Activated naive CD4-positive, alpha-beta T cell treated with anti-CD3 and anti-CD28 coated beads, Interleukin-2, amount 10 ng/mL, durations not matched to agents 7 days and 5 days (primary cell): ENCODE measurements at regions not wholly inside any gene's neighbourhood (a gene's known extent, or its start where the extent isn't known, plus 50 kb on each side); places are given as distances from the start of the nearest gene placed in this dataset.
"Not testable (repeated sequence)": the region's sequence is repeated elsewhere in the genome, so short reads cannot be mapped to it uniquely, and the experiment has no call there.

Experiments
- CTCF ChIA-PET: fragments of 350-600 bp; sonication (Branson Sonifier 250); formaldehyde crosslinking; loops from one replicate; lab custom pipeline; 2021; ENCODE audit warnings: antibody characterized with exemption; lab: Charles Lee
- DNase-seq: peaks from one replicate; pipeline ENCODE4 v3.0.0-alpha.2; 2020
- H3K27ac Mint-ChIP-seq: one replicate; pipeline ENCODE4 v1.8.0; 2021; ENCODE audit warnings: mild to moderate bottlenecking, moderate library complexity, mixed read lengths
- H3K27me3 Mint-ChIP-seq: one replicate; pipeline ENCODE4 v1.8.0; 2021; ENCODE audit warnings: mild to moderate bottlenecking, mixed read lengths
- H3K36me3 Mint-ChIP-seq: one replicate; pipeline ENCODE4 v1.8.0; 2021; ENCODE audit warnings: mixed read lengths
- H3K4me1 Mint-ChIP-seq: one replicate; pipeline ENCODE4 v1.8.0; 2021; ENCODE audit warnings: mixed read lengths
- H3K4me3 Mint-ChIP-seq: one replicate; pipeline ENCODE4 v1.8.0; 2021; ENCODE audit warnings: mild to moderate bottlenecking, moderate library complexity, mixed read lengths
- H3K9me3 Mint-ChIP-seq: one replicate; pipeline ENCODE4 v1.8.0; 2021; ENCODE audit warnings: mixed read lengths

DNA sequence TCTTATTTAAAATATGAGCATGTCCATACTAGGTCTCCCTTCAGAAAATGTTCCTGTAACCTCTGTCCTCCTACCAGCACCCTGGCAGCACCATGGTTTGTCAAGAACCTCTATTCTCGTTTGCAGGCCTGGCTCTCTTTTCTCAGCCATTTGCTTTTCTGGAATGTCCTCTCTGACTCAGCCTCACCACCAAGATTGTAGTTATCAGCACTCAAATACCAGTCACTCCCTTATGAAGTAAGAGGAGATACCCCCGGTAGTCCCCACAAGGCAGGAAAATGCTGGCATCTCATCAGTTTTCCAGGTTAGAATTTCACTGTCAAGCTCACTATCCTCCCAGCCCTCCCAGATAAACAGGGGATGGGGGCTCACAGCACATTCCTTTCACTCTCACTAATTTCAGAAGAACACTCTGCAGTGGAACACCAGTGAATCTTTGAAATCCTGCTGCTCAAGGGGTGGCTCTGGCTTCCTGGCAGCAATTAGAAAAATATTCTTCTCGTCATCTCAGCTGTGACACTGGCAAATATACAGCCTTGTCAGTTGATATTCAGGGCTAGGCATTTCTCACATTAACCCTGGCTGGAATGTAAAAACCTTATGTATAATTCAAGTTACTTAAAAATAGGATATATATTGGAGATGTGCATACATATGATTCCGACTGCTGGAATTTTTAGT is 129.2 kb downstream of the TBX18 start:
- Mint-ChIP-seq H3K4me1 (no peaks in the 10 kb centered on the region), H3K9me3 (peaks cover 5% of the 10 kb centered on the region), H3K4me3 (no peak overlapping the region), H3K27me3 (no peaks in the 10 kb centered on the region), H3K27ac (no peak overlapping the region), H3K36me3 (no peaks in the 10 kb centered on the region)
- CTCF ChIA-PET = no interaction called here
- no peak for DNase-seq

DNA sequence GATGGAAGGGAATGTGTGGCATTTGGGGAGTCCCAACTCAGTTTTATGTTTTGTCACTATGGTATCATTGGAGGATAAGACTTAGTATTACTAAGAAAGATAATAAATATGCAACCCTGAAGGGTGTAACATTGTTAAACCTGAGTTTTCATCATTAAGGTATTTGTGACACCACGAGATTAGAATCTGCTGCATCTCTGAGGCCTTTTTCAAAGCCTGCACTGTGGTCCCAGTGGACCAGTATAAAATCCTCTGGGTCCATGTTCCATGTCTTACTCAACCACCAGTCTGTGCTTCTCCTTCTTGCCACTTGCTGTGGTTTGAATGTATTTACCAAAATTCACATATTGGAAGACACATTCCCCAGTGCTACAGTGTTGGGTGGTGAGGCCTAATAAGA is 130.6 kb downstream of the TBX18 start:
- no peaks in the 10 kb centered on the region for H3K36me3 Mint-ChIP-seq
- H3K27ac Mint-ChIP-seq = no peak overlapping the region
- H3K9me3 Mint-ChIP-seq = peaks cover 5% of the 10 kb centered on the region
- no peaks in the 10 kb centered on the region for H3K4me1 Mint-ChIP-seq
- H3K27me3 Mint-ChIP-seq = no peaks in the 10 kb centered on the region
- CTCF ChIA-PET = no interaction called here
- DNase-seq = no peak
- H3K4me3 Mint-ChIP-seq = no peak overlapping the region

DNA sequence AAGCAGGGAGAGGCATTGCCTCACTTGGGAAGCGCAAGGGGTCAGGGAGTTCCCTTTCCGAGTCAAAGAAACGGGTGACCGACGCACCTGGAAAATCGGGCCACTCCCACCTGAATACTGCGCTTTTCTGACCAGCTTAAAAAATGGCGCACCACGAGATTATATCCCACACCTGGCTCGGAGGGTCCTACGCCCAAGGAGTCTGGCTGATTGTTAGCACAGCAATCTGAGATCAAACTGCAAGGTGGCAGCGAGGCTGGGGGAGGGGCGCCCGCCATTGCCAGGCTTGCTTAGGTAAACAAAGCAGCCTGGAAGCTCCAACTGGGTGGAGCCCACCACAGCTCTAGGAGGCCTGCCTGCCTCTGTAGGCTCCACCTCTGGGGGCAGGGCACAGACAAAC is 137.9 kb downstream of the TBX18 start:
- DNase-seq, H3K9me3 Mint-ChIP-seq, H3K4me3 Mint-ChIP-seq, CTCF ChIA-PET, H3K27me3 Mint-ChIP-seq, H3K4me1 Mint-ChIP-seq, H3K36me3 Mint-ChIP-seq, H3K27ac Mint-ChIP-seq: not testable (repeated sequence)

DNA sequence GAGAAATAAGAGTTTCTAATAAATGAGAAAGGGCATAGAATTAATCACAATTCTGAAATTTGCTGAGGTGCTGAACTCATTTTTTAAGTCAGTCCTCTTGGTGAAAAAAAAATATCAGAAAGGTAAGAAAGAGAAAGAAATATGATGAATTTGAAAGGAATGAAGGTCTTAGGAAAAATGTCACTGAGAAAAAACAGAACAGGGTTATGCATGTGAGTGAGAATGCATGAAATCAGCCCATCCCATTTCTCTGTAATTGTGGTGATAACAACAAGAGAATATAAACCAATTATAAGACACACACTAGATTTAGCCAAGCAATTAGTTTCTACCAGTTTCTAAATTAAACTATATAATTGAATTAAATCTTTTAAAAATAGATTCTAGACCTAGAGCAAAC is 138.9 kb downstream of the TBX18 start:
- Mint-ChIP-seq H3K4me1 (no peaks in the 10 kb centered on the region), H3K4me3 (no peak overlapping the region), H3K36me3 (no peaks in the 10 kb centered on the region), H3K27ac (no peak overlapping the region), H3K9me3 (peaks cover 9% of the 10 kb centered on the region), H3K27me3 (no peaks in the 10 kb centered on the region)
- CTCF ChIA-PET = no interaction called here
- DNase-seq = no peak

DNA sequence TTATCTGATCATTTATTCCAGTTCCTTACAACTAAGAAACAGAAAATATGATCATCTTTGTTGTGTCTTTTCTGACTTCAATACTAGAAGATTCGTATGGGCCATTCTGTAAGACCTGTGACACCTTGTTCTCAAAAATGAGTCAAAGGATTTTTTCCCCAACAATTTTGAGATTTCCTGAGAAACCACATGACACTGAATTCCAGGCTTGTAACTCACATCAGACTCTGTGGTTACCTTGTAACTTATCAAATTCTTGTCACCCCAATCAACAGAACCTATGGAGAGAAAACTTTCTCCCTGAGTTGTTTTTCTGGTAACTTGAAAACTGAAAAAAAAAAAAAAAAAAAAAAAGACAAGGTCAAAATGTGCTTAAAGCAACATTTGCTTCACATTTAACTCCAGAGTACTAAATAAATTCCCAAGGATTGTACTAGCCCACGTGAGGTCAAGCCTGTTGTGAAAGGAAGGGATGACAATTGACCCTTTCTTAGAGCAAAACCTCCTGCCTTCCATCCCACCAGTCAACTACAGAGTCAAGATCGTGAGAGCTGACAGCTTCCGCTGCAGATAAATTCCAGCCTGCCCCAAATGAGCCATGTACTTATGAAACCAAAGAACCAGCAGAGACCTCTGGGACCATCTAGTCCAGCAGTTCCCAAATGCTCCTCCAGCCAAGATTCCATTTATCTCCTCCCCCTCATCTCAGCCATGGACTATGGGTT is 140.3 kb downstream of the TBX18 start:
- H3K27ac Mint-ChIP-seq = no peak overlapping the region
- CTCF ChIA-PET = no interaction called here
- no peak overlapping the region for H3K4me3 Mint-ChIP-seq
- DNase-seq = no peak
- H3K4me1 Mint-ChIP-seq = no peaks in the 10 kb centered on the region
- peaks cover 13% of the 10 kb centered on the region for H3K9me3 Mint-ChIP-seq
- no peaks in the 10 kb centered on the region for H3K27me3 Mint-ChIP-seq
- no peaks in the 10 kb centered on the region for H3K36me3 Mint-ChIP-seq

DNA sequence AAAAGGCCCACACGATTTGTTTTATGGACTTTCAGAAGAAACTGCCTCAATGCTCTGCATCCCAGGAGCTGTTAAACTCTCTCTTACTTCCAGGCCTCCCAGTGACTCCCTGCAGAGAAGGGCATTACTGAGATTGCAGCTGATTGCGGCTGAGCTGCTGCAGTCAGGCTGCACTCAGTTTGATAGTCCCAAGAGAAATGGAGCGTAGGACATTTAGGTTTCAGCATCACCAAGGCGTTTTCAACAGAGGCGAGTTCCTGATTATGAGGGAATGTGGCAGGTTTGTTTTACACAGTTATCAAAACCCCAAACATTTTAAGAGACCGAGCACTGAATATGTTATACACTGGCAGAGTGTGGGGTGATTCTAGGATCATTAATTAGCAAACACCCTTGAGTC is 145.6 kb downstream of the TBX18 start:
- no peak for DNase-seq
- no peaks in the 10 kb centered on the region for H3K27me3 Mint-ChIP-seq
- peaks cover 9% of the 10 kb centered on the region for H3K9me3 Mint-ChIP-seq
- CTCF ChIA-PET = no interaction called here
- no peaks in the 10 kb centered on the region for H3K4me1 Mint-ChIP-seq
- no peak overlapping the region for H3K27ac Mint-ChIP-seq
- H3K36me3 Mint-ChIP-seq = no peaks in the 10 kb centered on the region
- no peak overlapping the region for H3K4me3 Mint-ChIP-seq

DNA sequence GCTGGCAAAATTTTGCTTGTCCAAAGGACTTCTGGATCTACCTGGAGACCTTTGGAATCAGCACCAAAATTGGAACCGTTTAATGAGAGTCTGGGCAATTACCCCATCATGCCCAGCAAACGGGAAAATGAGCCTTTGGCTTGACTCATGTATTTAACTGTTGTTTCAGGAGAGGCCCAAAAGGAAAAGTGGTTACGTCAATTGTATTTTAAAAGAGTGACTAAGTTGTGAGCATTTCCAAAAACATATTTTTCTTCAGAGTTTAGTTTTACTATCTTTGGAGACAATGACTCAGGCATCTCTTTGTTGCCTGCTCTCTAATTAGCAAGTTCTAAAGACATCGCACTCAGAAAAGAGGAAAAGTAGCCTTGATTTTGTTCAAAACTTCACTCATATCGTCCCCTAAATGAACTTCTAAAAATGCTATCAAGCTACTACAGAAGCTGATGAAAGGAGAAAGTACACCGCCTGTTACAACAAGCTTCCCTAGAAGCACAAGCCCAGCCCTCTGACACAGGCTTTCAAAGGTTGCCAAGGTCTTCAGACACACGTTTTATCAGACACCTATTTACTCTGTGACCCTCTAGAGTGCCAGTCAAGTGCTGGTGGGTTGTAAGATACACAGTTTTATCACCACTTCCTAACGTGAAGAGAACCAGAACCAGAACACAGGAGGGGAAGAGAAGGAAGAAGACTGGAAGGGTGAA is 146.2 kb downstream of the TBX18 start:
- DNase-seq = no peak
- no peak overlapping the region for H3K27ac Mint-ChIP-seq
- H3K36me3 Mint-ChIP-seq = no peaks in the 10 kb centered on the region
- no peaks in the 10 kb centered on the region for H3K27me3 Mint-ChIP-seq
- no peak overlapping the region for H3K4me3 Mint-ChIP-seq
- H3K4me1 Mint-ChIP-seq = no peaks in the 10 kb centered on the region
- CTCF ChIA-PET = no interaction called here
- peaks cover 9% of the 10 kb centered on the region for H3K9me3 Mint-ChIP-seq

DNA sequence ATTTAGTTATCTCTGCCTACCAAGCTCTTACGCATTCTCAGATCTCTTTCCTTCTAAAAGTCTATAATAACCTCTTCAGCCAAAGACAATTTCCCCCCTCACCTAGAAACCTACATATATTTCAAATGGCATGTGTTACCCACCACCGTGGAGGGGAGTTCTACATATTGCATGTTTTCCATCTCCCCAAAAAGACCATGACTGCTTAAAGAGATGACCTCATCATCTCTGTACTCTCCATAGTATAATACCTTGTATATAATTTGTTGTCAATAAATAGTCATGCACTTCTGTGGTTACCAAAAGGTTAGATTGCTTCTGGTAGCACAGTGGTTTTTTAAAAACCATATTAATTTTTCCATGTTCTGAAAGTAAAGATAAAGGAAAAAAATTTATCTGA is 148.4 kb downstream of the TBX18 start:
- H3K36me3 Mint-ChIP-seq = no peaks in the 10 kb centered on the region
- H3K4me3 Mint-ChIP-seq = no peak overlapping the region
- H3K4me1 Mint-ChIP-seq = no peaks in the 10 kb centered on the region
- no peak for DNase-seq
- CTCF ChIA-PET = no interaction called here
- peaks cover 6% of the 10 kb centered on the region for H3K9me3 Mint-ChIP-seq
- no peak overlapping the region for H3K27ac Mint-ChIP-seq
- no peaks in the 10 kb centered on the region for H3K27me3 Mint-ChIP-seq

DNA sequence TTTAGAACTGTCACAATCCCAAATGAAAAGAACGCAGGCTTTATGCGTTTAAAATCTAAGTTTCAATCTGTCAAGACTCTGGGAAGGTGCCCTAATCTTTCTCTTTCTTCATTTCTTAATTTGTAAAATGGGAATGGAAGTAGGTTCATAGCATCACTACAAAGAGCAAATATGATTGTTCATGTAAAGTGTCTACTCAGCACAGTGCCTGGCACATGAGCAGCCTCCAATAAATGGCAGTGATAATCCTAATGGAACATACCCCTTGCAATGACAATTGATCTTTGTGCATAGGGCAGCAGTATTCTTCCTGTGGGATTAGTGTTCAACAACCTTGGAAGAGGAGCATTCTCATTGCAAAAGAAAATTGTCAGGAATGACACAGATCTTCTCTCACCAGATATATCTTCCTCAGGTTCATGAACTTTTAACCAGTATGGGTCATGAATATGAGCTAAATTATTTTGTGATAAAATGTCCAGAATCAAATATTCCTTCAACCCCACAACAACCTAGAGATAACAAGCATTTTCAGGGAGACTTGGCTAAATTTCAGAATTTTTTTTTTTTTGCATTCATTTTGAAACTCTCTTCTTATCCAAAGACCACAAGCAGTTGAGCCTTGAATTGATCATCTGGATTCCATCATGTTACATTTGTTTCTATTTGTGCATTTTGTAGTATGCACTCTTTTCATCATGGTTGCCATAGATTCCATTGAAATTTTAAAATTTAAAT is 149.1 kb downstream of the TBX18 start:
- Mint-ChIP-seq H3K27me3 (no peaks in the 10 kb centered on the region), H3K4me3 (no peak overlapping the region)
- CTCF ChIA-PET = no interaction called here

DNA sequence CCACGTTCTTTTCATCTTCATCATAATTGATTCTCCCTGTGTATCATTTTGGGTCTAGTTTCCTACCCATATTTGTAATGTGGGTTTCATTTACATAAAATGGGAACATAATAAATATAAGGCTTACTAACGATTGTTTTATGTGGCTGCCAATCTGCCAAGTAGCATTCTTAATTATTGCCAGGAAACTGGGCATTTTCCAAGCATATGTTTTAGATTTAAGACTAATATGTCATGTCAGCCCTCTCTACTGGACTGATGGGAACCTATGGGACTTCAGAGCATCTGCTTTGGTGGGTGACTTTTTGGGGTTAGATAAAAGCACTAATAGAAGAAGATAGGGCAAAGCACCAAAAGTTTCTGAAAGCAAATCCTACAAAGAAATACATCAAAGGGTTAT is 157.5 kb downstream of the TBX18 start:
- Mint-ChIP-seq H3K36me3 (no peaks in the 10 kb centered on the region), H3K4me1 (no peaks in the 10 kb centered on the region), H3K4me3 (no peak overlapping the region), H3K27ac (no peak overlapping the region), H3K9me3 (no peaks in the 10 kb centered on the region), H3K27me3 (no peaks in the 10 kb centered on the region)
- no peak for DNase-seq
- CTCF ChIA-PET = no interaction called here

More for the DNA sequence above, 149.1 kb downstream of the TBX18 start:
- H3K9me3 Mint-ChIP-seq = peaks cover 5% of the 10 kb centered on the region
- no peak overlapping the region for H3K27ac Mint-ChIP-seq
- no peaks in the 10 kb centered on the region for H3K4me1 Mint-ChIP-seq
- H3K36me3 Mint-ChIP-seq = no peaks in the 10 kb centered on the region
- DNase-seq = no peak

DNA sequence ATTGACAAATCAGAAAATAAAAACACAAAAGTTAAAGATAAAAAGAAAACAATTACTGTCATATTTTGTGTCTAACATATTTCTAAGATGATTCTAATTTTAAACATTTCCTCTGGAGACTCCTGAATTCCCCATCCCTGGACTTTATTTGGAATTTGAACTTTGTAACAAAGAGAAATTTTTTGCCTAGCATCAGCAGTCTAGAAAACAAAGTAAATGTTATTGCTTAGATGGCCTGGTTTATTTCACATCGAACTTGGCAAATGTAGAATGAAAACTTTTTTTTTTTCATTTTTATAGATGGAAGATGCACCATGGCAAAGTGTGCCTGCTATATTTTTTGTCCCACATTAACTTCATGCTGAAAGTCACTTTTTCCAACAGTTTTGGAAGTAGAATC is 159.1 kb downstream of the TBX18 start:
- DNase-seq = no peak
- Mint-ChIP-seq H3K4me3 (no peak overlapping the region), H3K9me3 (no peaks in the 10 kb centered on the region), H3K36me3 (no peaks in the 10 kb centered on the region), H3K27ac (no peak overlapping the region), H3K27me3 (no peaks in the 10 kb centered on the region), H3K4me1 (no peaks in the 10 kb centered on the region)
- CTCF ChIA-PET = no interaction called here

DNA sequence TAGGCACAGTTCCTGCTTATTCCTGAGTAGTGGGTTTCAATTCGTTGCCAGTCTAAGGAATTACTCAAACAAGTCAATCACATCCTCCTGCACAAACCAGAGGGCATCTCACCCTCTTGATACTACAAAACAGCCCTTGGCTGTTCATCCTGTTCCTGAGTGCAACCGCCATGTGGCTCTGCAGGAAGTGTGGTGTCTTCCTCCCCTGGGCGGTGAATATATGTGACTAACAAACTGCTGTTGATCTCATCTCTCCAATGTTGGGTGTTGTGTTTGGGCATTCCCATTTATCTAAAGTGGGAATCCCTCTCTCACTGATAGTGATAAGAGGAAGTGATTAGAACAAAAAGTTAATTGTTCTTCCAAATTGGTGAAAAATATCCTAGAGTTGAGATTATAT is 163.0 kb downstream of the TBX18 start:
- no peaks in the 10 kb centered on the region for H3K36me3 Mint-ChIP-seq
- no peaks in the 10 kb centered on the region for H3K27me3 Mint-ChIP-seq
- CTCF ChIA-PET = no interaction called here
- no peaks in the 10 kb centered on the region for H3K9me3 Mint-ChIP-seq
- H3K4me3 Mint-ChIP-seq = no peak overlapping the region
- no peak for DNase-seq
- no peaks in the 10 kb centered on the region for H3K4me1 Mint-ChIP-seq
- no peak overlapping the region for H3K27ac Mint-ChIP-seq

DNA sequence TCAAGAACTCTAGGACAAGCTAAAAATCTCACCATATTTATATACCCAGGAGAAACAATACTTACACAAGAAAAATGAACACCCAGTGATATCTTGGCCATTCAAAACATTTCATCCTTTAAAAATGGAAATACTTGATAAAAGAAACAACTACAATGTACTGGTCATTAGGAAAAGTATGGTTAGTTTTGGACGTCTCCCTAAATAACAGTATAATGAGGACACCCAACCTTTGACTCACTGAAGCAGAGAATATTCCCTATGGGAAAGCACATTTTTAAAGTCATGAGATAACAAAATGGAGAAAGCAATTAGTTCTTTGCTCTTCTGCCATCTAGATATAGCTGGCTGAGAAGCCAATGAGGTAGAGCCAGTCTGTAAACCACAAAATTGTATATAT is 164.4 kb downstream of the TBX18 start:
- Mint-ChIP-seq H3K4me1 (no peaks in the 10 kb centered on the region), H3K27me3 (no peaks in the 10 kb centered on the region), H3K27ac (no peak overlapping the region), H3K4me3 (no peak overlapping the region), H3K9me3 (no peaks in the 10 kb centered on the region), H3K36me3 (no peaks in the 10 kb centered on the region)
- DNase-seq = no peak
- CTCF ChIA-PET = no interaction called here

DNA sequence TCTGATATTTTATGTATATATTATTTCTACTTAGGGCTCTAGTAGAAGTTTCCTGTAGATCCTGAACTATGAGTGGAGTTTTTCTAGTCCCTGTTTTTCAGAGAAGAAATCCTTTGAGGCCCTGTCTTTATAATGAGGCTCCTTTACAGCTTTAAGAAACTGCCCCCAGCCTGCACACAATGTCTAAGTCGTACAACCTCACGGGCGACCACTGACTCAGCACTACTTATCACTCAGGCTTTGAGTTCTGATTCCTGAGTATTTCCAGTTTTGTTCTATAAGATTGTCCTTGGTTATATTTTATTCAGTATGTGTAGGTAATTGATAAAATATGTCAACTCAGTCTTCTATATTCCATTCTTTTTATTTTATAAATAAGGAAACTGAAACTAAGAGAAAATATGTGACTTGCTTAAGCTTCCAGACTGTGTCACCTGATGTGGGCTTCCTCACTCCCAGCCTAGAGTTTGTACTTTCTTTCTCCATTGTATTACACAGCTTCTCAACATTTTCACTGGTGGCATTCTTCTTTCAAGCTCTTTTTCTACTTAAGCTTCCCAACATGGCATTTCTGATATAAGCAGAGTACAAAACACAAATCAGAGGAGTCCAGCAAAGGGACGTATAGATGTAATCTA is 167.0 kb downstream of the TBX18 start:
- Mint-ChIP-seq H3K27me3 (no peaks in the 10 kb centered on the region), H3K27ac (no peak overlapping the region), H3K9me3 (no peaks in the 10 kb centered on the region), H3K4me3 (no peak overlapping the region), H3K36me3 (no peaks in the 10 kb centered on the region), H3K4me1 (no peaks in the 10 kb centered on the region)
- CTCF ChIA-PET = no interaction called here
- no peak for DNase-seq
